ENCODE measurements at regions not wholly inside any gene's neighbourhood (a gene's known extent, or its start where the extent isn't known, plus 50 kb on each side); places are given as distances from the start of the nearest gene placed in this dataset.

DNA sequence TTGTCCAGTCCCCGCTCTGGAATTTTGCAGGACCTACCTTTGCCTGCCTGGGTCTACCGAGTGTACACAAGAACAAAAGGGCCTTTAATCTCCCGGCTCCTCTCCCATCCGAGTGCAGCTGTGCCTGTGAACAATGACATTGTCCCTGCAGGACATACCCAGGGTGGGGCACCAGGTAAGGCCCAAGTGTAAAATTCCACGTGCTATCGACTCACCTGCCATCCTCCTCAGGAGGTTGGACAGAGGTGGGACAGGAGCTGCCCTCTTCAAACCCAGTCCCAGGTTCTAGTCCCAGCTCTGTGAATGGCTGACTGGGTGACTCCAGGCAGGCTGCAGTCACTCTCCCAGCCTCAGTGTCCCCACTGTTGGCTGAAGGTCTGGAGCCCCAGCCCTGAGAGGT lies 159.6 kb upstream of the ALDH1B1 start:
- POLR2A ChIA-PET = no interaction called here
- TF ChIP-seq, protein P1, sequence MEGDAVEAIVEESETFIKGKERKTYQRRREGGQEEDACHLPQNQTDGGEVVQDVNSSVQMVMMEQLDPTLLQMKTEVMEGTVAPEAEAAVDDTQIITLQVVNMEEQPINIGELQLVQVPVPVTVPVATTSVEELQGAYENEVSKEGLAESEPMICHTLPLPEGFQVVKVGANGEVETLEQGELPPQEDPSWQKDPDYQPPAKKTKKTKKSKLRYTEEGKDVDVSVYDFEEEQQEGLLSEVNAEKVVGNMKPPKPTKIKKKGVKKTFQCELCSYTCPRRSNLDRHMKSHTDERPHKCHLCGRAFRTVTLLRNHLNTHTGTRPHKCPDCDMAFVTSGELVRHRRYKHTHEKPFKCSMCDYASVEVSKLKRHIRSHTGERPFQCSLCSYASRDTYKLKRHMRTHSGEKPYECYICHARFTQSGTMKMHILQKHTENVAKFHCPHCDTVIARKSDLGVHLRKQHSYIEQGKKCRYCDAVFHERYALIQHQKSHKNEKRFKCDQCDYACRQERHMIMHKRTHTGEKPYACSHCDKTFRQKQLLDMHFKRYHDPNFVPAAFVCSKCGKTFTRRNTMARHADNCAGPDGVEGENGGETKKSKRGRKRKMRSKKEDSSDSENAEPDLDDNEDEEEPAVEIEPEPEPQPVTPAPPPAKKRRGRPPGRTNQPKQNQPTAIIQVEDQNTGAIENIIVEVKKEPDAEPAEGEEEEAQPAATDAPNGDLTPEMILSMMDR (IDR thresholded peaks at IDR 0.05; ENCODE audit: control extremely low read depth, extremely low read depth, low read depth, missing control alignments) = no peak
- DNase-seq (ENCODE audit: extremely low spot score) = no peak
- CTCF ChIA-PET = no interaction called here

DNA sequence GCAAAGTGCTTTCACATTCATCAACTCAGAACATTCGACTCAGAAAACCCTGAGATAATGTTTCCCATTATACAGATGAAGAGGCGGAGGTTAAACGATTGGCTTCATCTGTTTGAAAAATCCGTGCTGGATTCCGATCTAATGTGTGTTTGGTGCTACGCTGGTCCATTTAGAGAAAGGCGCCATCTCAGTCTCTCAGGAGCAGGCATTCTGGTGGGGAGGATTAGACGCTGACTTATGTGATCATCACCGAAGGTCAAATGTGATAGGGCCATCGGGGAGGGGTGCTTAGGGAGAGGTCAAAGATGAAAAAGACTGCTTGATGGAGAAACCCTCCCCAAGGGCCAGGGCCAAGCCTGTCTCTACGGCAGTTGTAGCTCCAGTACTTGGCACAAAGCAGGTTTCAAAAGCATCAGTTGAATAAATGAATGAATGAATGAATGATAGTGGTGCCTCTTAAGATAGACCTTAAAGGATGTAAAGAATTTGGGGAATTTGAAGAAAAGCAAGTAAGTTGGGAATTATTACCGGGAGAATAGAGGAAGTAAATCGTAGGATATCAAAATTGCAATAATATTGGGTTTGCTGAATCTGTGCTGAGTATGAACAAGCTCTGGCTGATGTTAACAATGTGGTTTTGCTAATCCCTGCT lies 160.6 kb upstream of the SHB start:
- no peak for DNase-seq (ENCODE audit: extremely low spot score)
- POLR2A ChIA-PET = no interaction called here
- TF ChIP-seq, protein P1 (IDR thresholded peaks at IDR 0.05; ENCODE audit: control extremely low read depth, extremely low read depth, low read depth, missing control alignments) = no peak
- CTCF ChIA-PET = interaction anchor here (1.8 kb wide), 1 partner anchor 11 kb away, joined by 5 read pairs; no protein-coding TSS in a partner anchor

DNA sequence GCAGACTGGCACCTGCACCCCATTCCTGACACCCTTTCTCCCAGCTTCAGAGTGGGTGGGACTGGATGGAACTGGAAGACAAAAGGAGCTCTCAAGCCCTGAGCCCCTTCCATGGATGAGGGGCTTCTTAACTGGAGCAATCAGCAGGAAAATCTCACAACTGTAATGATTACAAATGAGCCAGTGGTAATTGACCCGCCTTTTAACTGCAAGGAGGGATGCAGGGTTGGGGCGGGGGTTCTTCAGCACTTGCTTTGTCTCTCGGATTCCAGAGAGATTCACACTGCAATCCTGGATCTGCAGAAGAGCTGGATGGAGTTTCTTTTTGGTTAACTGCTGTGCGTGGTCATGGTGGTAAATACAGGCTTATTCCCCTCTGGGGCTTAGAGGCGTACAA lies 160.1 kb upstream of the SHB start:
- ChIA-PET POLR2A (no interaction called here), CTCF (interaction anchor here (1.1 to 1.8 kb wide), 2 partner anchors 10 to 43 kb away, joined by 3 to 5 read pairs; no protein-coding TSS in a partner anchor)
- no peak for DNase-seq (ENCODE audit: extremely low spot score)
- TF ChIP-seq, protein P1 (IDR thresholded peaks at IDR 0.05; ENCODE audit: control extremely low read depth, extremely low read depth, low read depth, missing control alignments) = no peak

DNA sequence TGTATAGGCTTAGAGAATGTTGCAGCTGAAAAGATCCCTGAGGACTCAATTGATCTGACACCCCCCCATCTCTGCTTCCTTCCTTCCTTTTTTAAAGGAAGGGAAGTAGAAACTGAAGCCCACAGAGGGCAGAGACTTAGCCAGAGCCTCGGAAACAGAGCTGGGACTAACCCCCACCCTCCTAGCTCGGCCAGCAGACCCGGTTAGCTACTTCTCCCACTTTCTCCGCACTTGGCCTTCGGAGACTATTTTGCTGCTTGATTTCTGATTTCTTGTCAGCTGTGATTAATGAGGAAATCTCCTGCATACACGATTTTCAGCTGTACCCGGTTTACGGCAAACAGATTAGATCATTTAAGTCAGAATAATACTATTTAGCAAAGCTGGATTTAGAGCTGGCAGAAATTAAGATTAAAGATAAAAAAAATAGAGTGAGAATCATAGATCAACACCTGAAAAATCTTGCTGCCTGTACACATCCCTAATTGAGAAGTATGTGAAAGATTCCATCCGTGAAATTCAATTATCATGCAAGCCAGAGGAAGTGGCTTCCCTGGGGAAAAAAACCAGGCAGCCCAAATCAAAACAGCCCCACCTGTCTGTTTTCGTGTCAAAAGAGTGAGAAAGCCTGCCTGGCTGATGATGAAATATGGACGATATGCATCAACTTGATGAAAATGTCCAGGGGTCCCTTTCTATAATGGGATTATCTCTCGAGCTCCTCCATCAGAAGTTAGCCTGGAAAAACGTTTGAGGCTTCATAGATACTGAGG lies 159.5 kb upstream of the SHB start:
- ChIA-PET POLR2A (no interaction called here), CTCF (interaction anchor here (0.9 to 1.8 kb wide), 4 partner anchors 10 to 43 kb away, joined by 3 to 5 read pairs (median 4); no protein-coding TSS in a partner anchor)
- TF ChIP-seq, protein P1 (IDR thresholded peaks at IDR 0.05; ENCODE audit: control extremely low read depth, extremely low read depth, low read depth, missing control alignments) = no peak
- DNase-seq (ENCODE audit: extremely low spot score) = no peak

DNA sequence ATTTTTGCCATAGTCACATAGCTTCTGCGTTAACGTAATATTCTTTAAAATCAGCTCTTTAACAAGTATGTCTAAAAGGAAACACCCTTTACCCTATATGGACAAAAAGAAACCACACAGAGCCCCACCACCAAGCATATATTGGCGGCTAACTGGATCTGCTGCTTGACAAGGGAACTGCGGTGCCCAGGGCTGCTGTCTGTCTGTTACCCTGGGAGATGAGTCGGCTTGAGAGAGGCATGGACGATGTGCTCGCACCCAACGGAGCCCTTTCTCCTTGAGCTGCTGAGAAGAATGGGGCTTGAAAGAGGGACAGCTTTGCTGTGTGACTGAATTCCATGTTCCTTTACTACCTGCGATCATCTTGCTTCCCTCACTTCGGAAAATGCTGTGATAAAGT lies 158.6 kb upstream of the SHB start:
- ChIA-PET CTCF (interaction anchor here (0.9 to 1.8 kb wide), 4 partner anchors 9 to 140 kb away, joined by 3 to 5 read pairs (median 4); no protein-coding TSS in a partner anchor), POLR2A (no interaction called here)
- no peak for DNase-seq (ENCODE audit: extremely low spot score)
- TF ChIP-seq, protein P1 (IDR thresholded peaks at IDR 0.05; ENCODE audit: control extremely low read depth, extremely low read depth, low read depth, missing control alignments) = no peak

DNA sequence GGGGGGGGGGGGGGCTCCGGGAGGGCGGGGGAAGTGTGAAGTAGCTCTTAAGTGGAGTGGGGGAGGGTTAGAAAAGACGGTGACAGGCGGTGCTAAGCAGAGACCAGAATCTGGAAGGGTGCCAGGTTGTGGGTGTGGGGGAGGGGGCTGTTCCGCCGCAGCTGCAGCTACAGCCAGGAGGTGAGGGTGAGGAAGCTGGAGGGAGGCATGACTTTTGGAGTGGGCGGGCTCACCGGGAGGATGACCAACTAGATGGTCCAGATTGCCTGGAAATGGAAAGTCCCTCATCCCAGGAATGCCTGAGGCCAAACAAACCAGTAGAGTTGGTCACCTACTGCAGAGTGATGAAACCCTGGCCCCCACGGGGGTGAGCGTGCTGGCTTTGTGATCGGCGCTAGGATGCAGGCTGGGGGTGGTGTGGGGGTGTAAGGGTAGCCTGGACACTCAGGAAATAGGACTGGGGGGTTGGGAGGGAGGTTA lies 158.1 kb upstream of the SHB start:
- peak; percentile 74 for DNase-seq (ENCODE audit: extremely low spot score)
- ChIA-PET POLR2A (interaction anchor here (0.6 kb wide), 1 partner anchor 71 kb away, joined by 5 read pairs; no protein-coding TSS in a partner anchor), CTCF (interaction anchor here (1.4 to 1.5 kb wide), 2 partner anchors 18 to 139 kb away, joined by 4 to 5 read pairs; no protein-coding TSS in a partner anchor)
- TF ChIP-seq, protein P1 (IDR thresholded peaks at IDR 0.05; ENCODE audit: control extremely low read depth, extremely low read depth, low read depth, missing control alignments) = no peak

All from GM10248 (cell line).